ENCODE measurements at regions not wholly inside any gene's neighbourhood (a gene's known extent, or its start where the extent isn't known, plus 50 kb on each side); places are given as distances from the start of the nearest gene placed in this dataset.

DNA sequence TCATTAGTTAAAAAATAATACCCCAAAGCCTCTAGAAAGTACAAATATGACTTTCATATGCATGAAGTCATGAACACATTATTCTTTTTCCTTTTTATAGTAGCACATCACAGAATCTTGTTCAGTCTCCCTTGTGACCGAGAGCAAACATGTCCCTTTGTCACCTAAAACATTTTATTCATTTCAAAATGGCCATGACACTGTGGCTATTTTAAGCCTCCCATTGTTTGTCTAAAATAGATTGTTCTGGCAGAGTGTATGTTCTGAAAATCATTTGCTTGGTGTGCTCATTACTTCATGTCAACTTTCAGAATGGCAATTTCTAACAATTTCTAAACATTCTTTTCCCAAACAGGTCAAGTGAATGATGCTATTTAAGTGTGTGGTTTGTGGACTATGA lies 865.0 kb downstream of the JRKL start:
- Histone ChIP-seq H3K27ac (ENCODE audit: low read depth) (no peak overlapping the region), H3K4me3 (no peak overlapping the region), H3F3A (replicated peaks; ENCODE audit: low read depth) (no peaks in the 10 kb centered on the region), H3K4me1 (ENCODE audit: insufficient read depth) (no peaks in the 10 kb centered on the region), H3K79me2 (replicated peaks; ENCODE audit: insufficient read depth) (no peaks in the 10 kb centered on the region), H4K20me1 (replicated peaks; ENCODE audit: insufficient read depth) (no peaks in the 10 kb centered on the region), H3K4me2 (no peak overlapping the region), H3K9me2 (ENCODE audit: insufficient read depth) (no peaks in the 10 kb centered on the region), H3K36me3 (ENCODE audit: insufficient read depth) (no peaks in the 10 kb centered on the region), H2AFZ (no peak overlapping the region), H3K27me3 (ENCODE audit: insufficient read depth) (no peaks in the 10 kb centered on the region)
- DNase-seq (ENCODE audit: low spot score) (no peak), ATAC-seq (no peak)
- H3K36me3 Mint-ChIP-seq (ENCODE audit: low read depth) = no peaks in the 10 kb centered on the region
- TF ChIP-seq, protein P1, sequence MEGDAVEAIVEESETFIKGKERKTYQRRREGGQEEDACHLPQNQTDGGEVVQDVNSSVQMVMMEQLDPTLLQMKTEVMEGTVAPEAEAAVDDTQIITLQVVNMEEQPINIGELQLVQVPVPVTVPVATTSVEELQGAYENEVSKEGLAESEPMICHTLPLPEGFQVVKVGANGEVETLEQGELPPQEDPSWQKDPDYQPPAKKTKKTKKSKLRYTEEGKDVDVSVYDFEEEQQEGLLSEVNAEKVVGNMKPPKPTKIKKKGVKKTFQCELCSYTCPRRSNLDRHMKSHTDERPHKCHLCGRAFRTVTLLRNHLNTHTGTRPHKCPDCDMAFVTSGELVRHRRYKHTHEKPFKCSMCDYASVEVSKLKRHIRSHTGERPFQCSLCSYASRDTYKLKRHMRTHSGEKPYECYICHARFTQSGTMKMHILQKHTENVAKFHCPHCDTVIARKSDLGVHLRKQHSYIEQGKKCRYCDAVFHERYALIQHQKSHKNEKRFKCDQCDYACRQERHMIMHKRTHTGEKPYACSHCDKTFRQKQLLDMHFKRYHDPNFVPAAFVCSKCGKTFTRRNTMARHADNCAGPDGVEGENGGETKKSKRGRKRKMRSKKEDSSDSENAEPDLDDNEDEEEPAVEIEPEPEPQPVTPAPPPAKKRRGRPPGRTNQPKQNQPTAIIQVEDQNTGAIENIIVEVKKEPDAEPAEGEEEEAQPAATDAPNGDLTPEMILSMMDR (conservative IDR thresholded peaks at IDR 0.05; ENCODE audit: low read depth in 2 of 2) = no peak
- TF ChIP-seq ZNF114 (CRISPR knock-in tag; IDR thresholded peaks at IDR 0.05) (no peak), STAT1 (IDR thresholded peaks at IDR 0.05; ENCODE audit: unreplicated experiment) (no peak), JUNB (IDR thresholded peaks at IDR 0.05; ENCODE audit: unreplicated experiment) (no peak), NANOG (IDR thresholded peaks at IDR 0.05; ENCODE audit: borderline replicate concordance) (no peak), ZNF331 (CRISPR knock-in tag; IDR thresholded peaks at IDR 0.05; ENCODE audit: low read depth) (no peak), EZH2 (IDR thresholded peaks at IDR 0.05; ENCODE audit: low read depth, unreplicated experiment) (no peak), CREB1 (CRISPR knock-in tag; IDR thresholded peaks at IDR 0.05; ENCODE audit: low read depth) (no peak), POLR2AphosphoS5 (IDR thresholded peaks at IDR 0.05; ENCODE audit: low read depth) (no peak), EZH2phosphoT487 (IDR thresholded peaks at IDR 0.05; ENCODE audit: unreplicated experiment) (no peak)
- TF ChIP-seq, protein P2, sequence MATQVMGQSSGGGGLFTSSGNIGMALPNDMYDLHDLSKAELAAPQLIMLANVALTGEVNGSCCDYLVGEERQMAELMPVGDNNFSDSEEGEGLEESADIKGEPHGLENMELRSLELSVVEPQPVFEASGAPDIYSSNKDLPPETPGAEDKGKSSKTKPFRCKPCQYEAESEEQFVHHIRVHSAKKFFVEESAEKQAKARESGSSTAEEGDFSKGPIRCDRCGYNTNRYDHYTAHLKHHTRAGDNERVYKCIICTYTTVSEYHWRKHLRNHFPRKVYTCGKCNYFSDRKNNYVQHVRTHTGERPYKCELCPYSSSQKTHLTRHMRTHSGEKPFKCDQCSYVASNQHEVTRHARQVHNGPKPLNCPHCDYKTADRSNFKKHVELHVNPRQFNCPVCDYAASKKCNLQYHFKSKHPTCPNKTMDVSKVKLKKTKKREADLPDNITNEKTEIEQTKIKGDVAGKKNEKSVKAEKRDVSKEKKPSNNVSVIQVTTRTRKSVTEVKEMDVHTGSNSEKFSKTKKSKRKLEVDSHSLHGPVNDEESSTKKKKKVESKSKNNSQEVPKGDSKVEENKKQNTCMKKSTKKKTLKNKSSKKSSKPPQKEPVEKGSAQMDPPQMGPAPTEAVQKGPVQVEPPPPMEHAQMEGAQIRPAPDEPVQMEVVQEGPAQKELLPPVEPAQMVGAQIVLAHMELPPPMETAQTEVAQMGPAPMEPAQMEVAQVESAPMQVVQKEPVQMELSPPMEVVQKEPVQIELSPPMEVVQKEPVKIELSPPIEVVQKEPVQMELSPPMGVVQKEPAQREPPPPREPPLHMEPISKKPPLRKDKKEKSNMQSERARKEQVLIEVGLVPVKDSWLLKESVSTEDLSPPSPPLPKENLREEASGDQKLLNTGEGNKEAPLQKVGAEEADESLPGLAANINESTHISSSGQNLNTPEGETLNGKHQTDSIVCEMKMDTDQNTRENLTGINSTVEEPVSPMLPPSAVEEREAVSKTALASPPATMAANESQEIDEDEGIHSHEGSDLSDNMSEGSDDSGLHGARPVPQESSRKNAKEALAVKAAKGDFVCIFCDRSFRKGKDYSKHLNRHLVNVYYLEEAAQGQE (IDR thresholded peaks at IDR 0.05; ENCODE audit: unreplicated experiment) = no peak
- TF ChIP-seq, protein P3, sequence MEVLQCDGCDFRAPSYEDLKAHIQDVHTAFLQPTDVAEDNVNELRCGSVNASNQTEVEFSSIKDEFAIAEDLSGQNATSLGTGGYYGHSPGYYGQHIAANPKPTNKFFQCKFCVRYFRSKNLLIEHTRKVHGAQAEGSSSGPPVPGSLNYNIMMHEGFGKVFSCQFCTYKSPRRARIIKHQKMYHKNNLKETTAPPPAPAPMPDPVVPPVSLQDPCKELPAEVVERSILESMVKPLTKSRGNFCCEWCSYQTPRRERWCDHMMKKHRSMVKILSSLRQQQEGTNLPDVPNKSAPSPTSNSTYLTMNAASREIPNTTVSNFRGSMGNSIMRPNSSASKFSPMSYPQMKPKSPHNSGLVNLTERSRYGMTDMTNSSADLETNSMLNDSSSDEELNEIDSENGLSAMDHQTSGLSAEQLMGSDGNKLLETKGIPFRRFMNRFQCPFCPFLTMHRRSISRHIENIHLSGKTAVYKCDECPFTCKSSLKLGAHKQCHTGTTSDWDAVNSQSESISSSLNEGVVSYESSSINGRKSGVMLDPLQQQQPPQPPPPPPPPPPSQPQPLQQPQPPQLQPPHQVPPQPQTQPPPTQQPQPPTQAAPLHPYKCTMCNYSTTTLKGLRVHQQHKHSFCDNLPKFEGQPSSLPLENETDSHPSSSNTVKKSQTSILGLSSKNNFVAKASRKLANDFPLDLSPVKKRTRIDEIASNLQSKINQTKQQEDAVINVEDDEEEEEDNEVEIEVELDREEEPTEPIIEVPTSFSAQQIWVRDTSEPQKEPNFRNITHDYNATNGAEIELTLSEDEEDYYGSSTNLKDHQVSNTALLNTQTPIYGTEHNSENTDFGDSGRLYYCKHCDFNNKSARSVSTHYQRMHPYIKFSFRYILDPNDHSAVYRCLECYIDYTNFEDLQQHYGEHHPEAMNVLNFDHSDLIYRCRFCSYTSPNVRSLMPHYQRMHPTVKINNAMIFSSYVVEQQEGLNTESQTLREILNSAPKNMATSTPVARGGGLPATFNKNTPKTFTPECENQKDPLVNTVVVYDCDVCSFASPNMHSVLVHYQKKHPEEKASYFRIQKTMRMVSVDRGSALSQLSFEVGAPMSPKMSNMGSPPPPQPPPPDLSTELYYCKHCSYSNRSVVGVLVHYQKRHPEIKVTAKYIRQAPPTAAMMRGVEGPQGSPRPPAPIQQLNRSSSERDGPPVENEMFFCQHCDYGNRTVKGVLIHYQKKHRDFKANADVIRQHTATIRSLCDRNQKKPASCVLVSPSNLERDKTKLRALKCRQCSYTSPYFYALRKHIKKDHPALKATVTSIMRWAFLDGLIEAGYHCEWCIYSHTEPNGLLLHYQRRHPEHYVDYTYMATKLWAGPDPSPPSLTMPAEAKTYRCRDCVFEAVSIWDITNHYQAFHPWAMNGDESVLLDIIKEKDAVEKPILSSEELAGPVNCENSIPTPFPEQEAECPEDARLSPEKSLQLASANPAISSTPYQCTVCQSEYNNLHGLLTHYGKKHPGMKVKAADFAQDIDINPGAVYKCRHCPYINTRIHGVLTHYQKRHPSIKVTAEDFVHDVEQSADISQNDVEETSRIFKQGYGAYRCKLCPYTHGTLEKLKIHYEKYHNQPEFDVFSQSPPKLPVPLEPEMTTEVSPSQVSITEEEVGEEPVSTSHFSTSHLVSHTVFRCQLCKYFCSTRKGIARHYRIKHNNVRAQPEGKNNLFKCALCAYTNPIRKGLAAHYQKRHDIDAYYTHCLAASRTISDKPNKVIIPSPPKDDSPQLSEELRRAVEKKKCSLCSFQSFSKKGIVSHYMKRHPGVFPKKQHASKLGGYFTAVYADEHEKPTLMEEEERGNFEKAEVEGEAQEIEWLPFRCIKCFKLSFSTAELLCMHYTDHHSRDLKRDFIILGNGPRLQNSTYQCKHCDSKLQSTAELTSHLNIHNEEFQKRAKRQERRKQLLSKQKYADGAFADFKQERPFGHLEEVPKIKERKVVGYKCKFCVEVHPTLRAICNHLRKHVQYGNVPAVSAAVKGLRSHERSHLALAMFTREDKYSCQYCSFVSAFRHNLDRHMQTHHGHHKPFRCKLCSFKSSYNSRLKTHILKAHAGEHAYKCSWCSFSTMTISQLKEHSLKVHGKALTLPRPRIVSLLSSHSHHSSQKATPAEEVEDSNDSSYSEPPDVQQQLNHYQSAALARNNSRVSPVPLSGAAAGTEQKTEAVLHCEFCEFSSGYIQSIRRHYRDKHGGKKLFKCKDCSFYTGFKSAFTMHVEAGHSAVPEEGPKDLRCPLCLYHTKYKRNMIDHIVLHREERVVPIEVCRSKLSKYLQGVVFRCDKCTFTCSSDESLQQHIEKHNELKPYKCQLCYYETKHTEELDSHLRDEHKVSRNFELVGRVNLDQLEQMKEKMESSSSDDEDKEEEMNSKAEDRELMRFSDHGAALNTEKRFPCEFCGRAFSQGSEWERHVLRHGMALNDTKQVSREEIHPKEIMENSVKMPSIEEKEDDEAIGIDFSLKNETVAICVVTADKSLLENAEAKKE (CRISPR knock-in tag; IDR thresholded peaks at IDR 0.05) = no peak
- TF ChIP-seq, protein P4, sequence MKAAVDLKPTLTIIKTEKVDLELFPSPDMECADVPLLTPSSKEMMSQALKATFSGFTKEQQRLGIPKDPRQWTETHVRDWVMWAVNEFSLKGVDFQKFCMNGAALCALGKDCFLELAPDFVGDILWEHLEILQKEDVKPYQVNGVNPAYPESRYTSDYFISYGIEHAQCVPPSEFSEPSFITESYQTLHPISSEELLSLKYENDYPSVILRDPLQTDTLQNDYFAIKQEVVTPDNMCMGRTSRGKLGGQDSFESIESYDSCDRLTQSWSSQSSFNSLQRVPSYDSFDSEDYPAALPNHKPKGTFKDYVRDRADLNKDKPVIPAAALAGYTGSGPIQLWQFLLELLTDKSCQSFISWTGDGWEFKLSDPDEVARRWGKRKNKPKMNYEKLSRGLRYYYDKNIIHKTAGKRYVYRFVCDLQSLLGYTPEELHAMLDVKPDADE (IDR thresholded peaks at IDR 0.05) = no peak
- H3K27me3 Mint-ChIP-seq (ENCODE audit: insufficient read depth, low read depth, poor library complexity) = no peaks in the 10 kb centered on the region
- no peaks in the 10 kb centered on the region for H3K4me1 Mint-ChIP-seq
- H3K9me3 Mint-ChIP-seq = no peaks in the 10 kb centered on the region
- H3K27ac Mint-ChIP-seq = no peak overlapping the region
- no peak overlapping the region for H3K4me3 Mint-ChIP-seq

All from GM23338 (cell line).